Stomach (tissue), 8 donors: ENCODE measurements at regions not wholly inside any gene's neighbourhood (a gene's known extent, or its start where the extent isn't known, plus 50 kb on each side); places are given as distances from the start of the nearest gene placed in this dataset.

Experiments
- DNase-seq, 2 donors: peaks; one replicate each; pipeline versions ENCODE4 v3.0.0 to v3.0.0-alpha.2; 2013 to 2019
- H3K27ac ChIP-seq, 5 donors: fragments of 200-600 bp in 4 of 5; sonication (generic) in 4 of 5; one replicate each; pipeline ENCODE4 v1.5.1; 2013 to 2019; ENCODE audit warnings: mild to moderate bottlenecking in 1 of 5, moderate library complexity in 1 of 5
- H3K27me3 ChIP-seq, 3 donors: fragments of 200-600 bp; sonication (generic); one replicate each; pipeline ENCODE4 v1.5.1; 2017 to 2019; ENCODE audit warnings: mixed run types in 1 of 3
- H3K36me3 ChIP-seq, 4 donors: fragments of 200-600 bp; sonication (generic); 1 replicate in 3 of 4; 2 replicates in 1 of 4; pipeline ENCODE4 v1.5.1; 2016 to 2019
- H3K4me1 ChIP-seq, 4 donors: fragments of 200-600 bp; sonication (generic); one replicate each; pipeline ENCODE4 v1.5.1; 2016 to 2019
- H3K4me3 ChIP-seq, 4 donors: fragments of 200-600 bp; sonication (generic) in 3 of 4; one replicate each; pipeline ENCODE4 v1.5.1; 2016 to 2019; ENCODE audit warnings: mild to moderate bottlenecking in 1 of 4
- H3K9me3 ChIP-seq, 4 donors: fragments of 200-600 bp; sonication (generic); one replicate each; pipeline ENCODE4 v1.5.1; 2016 to 2019
- EP300 ChIP-seq: sonication (generic); formaldehyde crosslinking; IDR thresholded peaks from one replicate; pipeline ENCODE4 v1.6.1; 2017; ENCODE audit warnings: antibody characterized with exemption
- POLR2A ChIP-seq, 4 donors: fragments of 450-650 bp; IDR thresholded peaks; one replicate each; pipeline ENCODE4 v1.6.1; 2016; ENCODE audit warnings: antibody characterized with exemption in 4 of 4, control low read depth in 2 of 4, mild to moderate bottlenecking in 1 of 4, moderate library complexity in 1 of 4
- POLR2AphosphoS5 ChIP-seq, 3 donors: sonication (generic); formaldehyde crosslinking; IDR thresholded peaks; one replicate each; pipeline ENCODE4 v1.6.1; 2016; ENCODE audit warnings: antibody characterized with exemption in 3 of 3
- WGBS, 5 donors: extraction: QIAGEN DNeasy Blood & Tissue Kit in 3 of 5; methylation state at CpG; one replicate each; pipeline versions ENCODE4 v1.1.5 to v1.1.7; 2013 to 2018; 5-methylcytosine and 5-hydroxymethylcytosine counted together
- intact Hi-C: fragments of 100-400 bp; cut with DNase I; formaldehyde crosslinking; loops from one replicate; pipeline ENCODE4 v1.15.1; 2023; ENCODE audit warnings: low total_unique reads
- TF ChIP-seq, protein P1 (sequence below), 7 experiments: fragments of 450-650 bp in 4 of 7; fragments of 200-600 bp in 3 of 7; sonication (generic) in 3 of 7; IDR thresholded peaks; one replicate each; pipeline ENCODE4 v1.5.1; 2016 to 2019; ENCODE audit warnings: antibody characterized with exemption in 7 of 7, control low read depth in 2 of 7, mild to moderate bottlenecking in 1 of 7
- donor health status: healthy with polysubstance abuse.
- donor health status: Bipolar disorder and iron deficiency.
- donor health status: healthy.

DNA sequence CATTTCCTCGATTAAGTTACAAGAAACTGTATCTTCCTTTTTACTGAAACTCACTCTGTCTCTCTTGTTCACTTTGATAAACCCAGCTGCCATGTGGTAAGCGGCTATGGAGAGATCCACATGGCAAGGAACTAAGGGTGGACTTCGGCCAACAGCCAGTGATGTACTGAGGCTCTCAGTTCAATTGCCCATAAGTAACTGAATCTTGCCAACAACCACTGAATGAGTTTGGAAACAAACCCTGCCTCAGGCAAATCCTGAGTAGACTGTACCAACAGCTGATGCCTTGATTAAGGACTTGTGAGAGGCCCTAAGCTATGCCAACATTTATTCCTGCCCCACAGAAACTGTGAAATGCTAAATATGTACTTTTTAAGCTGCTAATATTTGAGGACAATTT is 433.5 kb downstream of the PLOD2 start:
- Histone ChIP-seq H3K36me3 (no peaks in the 10 kb centered on the region), H3K4me1 (no peaks in the 10 kb centered on the region), H3K27me3 (no peaks in the 10 kb centered on the region), H3K4me3 (no peak overlapping the region), H3K27ac (no peak overlapping the region), H3K9me3 (no peaks in the 10 kb centered on the region)
- DNase-seq: no peak
- TF ChIP-seq, protein P1, sequence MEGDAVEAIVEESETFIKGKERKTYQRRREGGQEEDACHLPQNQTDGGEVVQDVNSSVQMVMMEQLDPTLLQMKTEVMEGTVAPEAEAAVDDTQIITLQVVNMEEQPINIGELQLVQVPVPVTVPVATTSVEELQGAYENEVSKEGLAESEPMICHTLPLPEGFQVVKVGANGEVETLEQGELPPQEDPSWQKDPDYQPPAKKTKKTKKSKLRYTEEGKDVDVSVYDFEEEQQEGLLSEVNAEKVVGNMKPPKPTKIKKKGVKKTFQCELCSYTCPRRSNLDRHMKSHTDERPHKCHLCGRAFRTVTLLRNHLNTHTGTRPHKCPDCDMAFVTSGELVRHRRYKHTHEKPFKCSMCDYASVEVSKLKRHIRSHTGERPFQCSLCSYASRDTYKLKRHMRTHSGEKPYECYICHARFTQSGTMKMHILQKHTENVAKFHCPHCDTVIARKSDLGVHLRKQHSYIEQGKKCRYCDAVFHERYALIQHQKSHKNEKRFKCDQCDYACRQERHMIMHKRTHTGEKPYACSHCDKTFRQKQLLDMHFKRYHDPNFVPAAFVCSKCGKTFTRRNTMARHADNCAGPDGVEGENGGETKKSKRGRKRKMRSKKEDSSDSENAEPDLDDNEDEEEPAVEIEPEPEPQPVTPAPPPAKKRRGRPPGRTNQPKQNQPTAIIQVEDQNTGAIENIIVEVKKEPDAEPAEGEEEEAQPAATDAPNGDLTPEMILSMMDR (IDR thresholded peaks at IDR 0.05): no peak
- TF ChIP-seq POLR2A (IDR thresholded peaks at IDR 0.05): no peak
- no peak for TF ChIP-seq EP300
- no peak for TF ChIP-seq POLR2AphosphoS5 (IDR thresholded peaks at IDR 0.05)
- intact Hi-C loops: no loop called here
- 78 to 96% (median 89%) methylated on average over 3 of the region's 3 CpGs for WGBS, 5 donors

DNA sequence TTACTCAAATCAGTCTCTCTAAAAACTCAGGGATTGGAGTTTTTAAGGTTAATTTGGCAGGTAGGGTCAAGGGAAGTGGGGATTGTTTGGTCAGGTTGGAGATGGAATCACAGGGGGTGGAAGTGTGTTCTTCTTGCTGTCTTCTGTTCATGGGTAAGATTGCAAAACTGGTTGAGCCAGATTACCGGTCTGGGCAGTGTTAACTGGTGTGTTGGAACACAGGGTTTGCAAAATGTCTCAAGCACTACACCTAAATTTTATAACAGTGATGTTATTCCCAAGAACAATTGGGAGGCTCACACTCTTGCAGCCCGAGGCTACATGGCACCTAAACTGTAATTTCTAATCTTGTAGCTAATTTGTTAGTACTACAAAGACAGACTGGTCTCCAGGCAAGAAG is 425.4 kb downstream of the PLOD2 start:
- WGBS, 5 donors: 41 to 73% (median 46%) methylated on average over 2 of the region's 2 CpGs
- TF ChIP-seq, protein P1 (IDR thresholded peaks at IDR 0.05): no peak
- no peak for TF ChIP-seq EP300
- no peak for TF ChIP-seq POLR2AphosphoS5 (IDR thresholded peaks at IDR 0.05)
- no peak for TF ChIP-seq POLR2A (IDR thresholded peaks at IDR 0.05)
- DNase-seq: no peak
- Histone ChIP-seq H3K36me3 (no peaks in the 10 kb centered on the region), H3K4me3 (no peak overlapping the region), H3K9me3 (no peaks in the 10 kb centered on the region), H3K27ac (no peak overlapping the region), H3K4me1 (no peaks in the 10 kb centered on the region), H3K27me3 (no peaks in the 10 kb centered on the region)
- intact Hi-C loops: no loop called here

DNA sequence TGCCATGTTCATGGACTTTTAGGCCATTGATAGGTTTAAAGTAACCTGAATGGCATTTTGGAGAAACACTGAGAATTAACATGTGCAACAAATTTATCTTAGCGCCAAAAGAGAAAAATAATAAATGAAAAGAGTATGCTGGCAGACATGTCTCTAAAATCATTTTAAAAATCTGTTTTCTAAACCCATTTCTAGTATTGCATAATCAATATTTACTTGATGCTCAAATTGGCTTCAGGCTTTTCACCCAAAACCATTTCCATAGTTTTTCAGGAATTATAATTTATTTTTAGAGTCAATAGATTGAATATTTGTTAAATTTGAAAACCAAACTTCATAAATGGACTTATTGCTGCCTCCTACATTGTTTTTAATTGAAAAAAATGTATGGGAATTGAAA is 423.0 kb downstream of the PLOD2 start:
- Histone ChIP-seq H3K27me3 (no peaks in the 10 kb centered on the region), H3K36me3 (no peaks in the 10 kb centered on the region), H3K27ac (no peak overlapping the region), H3K9me3 (no peaks in the 10 kb centered on the region), H3K4me3 (no peak overlapping the region), H3K4me1 (no peaks in the 10 kb centered on the region)
- TF ChIP-seq POLR2AphosphoS5 (IDR thresholded peaks at IDR 0.05) (no peak), EP300 (no peak), POLR2A (IDR thresholded peaks at IDR 0.05) (no peak)
- TF ChIP-seq, protein P1 (IDR thresholded peaks at IDR 0.05): no peak
- intact Hi-C loops: no loop called here
- DNase-seq: no peak
- WGBS, 5 donors: 94 to 100% (median 97%) methylated on average over 1 of the region's 1 CpG

DNA sequence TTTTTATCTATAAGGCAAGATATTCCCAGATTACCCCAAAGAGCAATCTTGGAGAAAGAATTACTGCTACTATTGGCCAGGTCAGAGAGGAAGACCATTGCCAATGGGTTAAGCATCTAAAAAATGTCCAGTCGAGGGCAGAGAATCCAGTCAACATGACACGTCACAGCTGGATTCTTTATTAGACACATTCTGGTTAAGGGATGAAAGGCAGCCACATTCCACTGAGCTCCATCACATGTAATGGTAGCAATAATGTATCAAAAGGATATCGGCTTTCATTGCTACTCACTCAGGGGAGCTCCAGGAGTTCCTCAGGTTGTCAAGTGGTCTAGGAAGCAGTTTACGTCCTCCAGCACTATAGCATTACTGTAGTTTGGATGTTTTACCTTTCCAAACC is 421.1 kb downstream of the PLOD2 start:
- TF ChIP-seq EP300: no peak
- TF ChIP-seq, protein P1 (IDR thresholded peaks at IDR 0.05): no peak
- no peak for TF ChIP-seq POLR2AphosphoS5 (IDR thresholded peaks at IDR 0.05)
- TF ChIP-seq POLR2A (IDR thresholded peaks at IDR 0.05): no peak
- Histone ChIP-seq H3K36me3 (no peaks in the 10 kb centered on the region), H3K27me3 (no peaks in the 10 kb centered on the region), H3K27ac (no peak overlapping the region), H3K9me3 (no peaks in the 10 kb centered on the region), H3K4me1 (no peaks in the 10 kb centered on the region), H3K4me3 (no peak overlapping the region)
- no peak for DNase-seq
- 76 to 86% (median 78%) methylated on average over 4 of the region's 4 CpGs for WGBS, 5 donors
- intact Hi-C loops: no loop called here
